ENCODE measurements at regions not wholly inside any gene's neighbourhood (a gene's known extent, or its start where the extent isn't known, plus 50 kb on each side); places are given as distances from the start of the nearest gene placed in this dataset.
A peak's percentile ranks its signal among the peaks of the same experiment; 100 is the strongest.

DNA sequence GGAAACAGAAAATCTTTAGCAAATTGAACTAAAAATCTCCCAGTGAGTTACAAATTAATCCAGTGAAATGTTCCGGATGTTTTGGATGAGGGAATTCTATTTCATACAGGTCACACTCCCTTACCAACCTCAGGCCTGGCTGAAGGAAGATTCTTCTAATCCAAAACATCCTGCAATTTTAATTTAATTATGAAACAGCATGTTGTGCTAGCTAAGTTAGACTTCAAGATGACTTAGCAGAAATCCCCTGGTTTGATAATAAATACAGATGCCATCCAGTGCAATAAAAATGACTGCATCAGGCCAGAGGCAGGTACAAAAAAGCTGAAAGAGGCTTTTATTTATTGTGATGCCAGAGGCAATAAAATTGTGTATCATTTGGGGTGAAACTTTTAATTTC is 96.7 kb upstream of the CLDN10 start:
- no peak for DNase-seq

GRCh38 chr13:95456815-95457214 is 95.7 kb upstream of the CLDN10 start:
- DNase-seq: no peak

GRCh38 chr13:95457294-95457693 is 95.2 kb upstream of the CLDN10 start:
- DNase-seq: no peak

DNA sequence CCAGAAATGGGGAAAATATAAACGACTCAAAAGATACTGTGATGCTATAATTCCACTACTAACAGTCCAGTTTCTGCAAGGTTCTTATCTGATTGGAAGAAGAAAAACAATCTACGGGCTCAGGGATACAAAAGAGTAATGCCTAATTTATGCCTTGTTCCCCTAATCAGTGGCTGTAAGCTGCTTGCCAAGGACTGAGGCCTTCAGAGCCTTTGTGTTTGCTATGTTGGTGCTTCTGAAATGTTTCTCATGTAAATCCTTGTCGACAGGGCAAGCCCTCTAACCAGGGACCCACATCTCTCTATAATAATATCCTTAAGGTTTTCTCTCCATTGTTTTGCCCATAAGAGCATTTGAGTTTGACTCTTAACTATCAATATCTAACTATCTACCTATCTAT is 89.7 kb upstream of the CLDN10 start:
- DNase-seq: no peak

GRCh38 chr13:95463531-95463930 is 89.0 kb upstream of the CLDN10 start:
- no peak for DNase-seq

DNA sequence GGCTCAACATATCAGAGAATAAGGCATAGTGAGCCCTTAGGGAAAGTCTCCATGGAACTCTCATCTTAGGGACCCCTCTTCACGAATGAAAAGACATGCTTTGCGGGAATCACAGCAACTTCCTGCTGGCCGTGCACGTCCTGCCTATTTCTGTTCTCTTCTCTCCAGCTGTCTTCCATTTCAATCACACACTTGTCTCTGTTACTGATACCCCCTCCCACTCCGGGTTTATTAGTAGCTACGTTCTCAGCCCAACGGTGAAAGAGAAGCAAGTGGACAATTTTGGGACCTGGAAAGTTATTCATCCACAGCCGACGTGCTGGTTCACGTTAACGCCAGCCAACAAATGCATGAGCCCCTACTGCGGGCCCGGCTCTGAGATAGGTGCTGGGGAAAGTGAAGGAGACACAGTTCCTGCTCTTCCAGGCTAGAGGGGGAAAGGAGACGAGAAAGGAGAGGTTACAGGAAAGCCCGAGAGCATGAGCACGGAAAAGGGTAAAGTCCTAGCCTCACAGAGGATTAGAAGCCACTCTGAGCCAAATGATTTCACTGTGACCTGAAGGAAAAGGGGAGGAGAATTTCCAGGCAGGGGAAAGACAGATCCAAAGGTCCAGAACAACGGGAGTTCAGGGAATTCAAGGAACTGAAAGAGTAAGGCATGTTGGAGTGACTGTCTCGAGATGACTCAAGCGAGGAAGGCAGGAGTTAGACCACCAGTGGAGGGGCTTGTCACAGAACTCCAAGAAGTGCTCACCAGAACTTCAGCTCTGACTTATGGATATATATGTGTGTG is 81.8 kb upstream of the CLDN10 start:
- DNase-seq: no peak

DNA sequence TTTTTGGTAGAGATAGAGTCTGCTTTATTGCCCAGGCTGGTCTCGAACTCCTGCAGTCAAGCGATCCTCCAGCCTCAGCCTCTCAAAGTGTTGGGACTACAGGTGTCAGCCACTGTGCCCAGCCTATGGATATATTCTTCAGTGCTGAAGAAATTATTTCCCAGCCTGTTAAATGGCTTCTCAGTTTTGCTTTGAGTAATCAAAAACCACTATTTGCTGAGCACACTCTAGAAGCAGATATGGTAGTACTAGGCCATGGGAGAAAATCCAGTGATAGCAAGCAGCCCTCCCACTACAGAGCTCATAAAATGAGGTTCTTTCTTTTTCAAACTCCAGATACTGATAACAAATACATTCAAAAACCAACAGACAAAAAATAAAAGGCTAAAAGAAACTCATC is 80.6 kb upstream of the CLDN10 start:
- no peak for DNase-seq

GRCh38 chr13:95474992-95475391 is 77.5 kb upstream of the CLDN10 start:
- no peak for DNase-seq

GRCh38 chr13:95477187-95477586 is 75.3 kb upstream of the CLDN10 start:
- DNase-seq: no peak

DNA sequence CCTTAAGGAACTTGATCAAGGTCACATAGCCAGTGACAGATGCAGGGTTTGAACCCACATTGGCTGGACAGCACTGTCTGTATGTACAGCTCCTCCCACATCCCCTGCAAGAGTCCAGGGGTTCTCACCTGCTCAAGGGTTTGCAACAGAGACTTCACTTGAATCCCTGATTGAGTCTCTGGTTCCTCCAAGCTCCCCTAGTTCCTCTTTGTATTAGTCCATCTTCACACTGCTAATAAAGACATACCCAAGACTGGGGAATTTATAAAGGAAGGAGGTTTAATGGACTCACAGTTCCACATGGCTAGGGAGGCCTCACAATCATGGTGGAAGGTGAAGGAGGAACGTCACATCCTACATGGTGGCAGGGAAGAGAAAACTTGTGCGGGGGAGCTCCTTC is 72.8 kb upstream of the CLDN10 start:
- no peak for DNase-seq

DNA sequence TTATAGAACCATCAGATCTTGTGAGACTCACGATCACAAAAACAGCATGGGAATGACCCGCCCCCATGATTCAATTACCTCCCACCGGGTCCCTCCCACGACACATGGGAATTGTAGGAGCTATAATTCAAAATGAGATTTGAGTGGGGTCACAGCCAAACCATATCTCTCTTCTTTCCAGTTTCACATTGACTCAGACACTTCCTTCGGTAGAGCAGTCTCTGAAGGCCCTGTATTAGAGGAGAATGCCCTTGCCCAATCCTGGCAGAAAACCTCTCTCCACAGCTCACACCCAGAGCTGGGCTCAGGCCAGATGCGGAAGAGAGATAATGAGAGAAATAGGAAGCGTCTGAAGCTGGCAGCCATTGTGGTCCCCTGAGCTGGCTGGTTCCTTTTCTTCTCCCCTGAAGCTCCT is 72.4 kb upstream of the CLDN10 start:
- no peak for DNase-seq

- no peak for DNase-seq
These were observed 71.4 kb upstream of the CLDN10 start for GRCh38 chr13:95480791-95481780.

GRCh38 chr13:95484052-95484451 is 68.5 kb upstream of the CLDN10 start:
- DNase-seq: no peak

- no peak for DNase-seq
These were observed 67.4 kb upstream of the CLDN10 start for GRCh38 chr13:95485045-95485517.

- DNase-seq: no peak
These were observed 66.9 kb upstream of the CLDN10 start for GRCh38 chr13:95485518-95486144.

- DNase-seq: no peak
These were observed 60.3 kb upstream of the CLDN10 start for GRCh38 chr13:95492044-95492801.

DNA sequence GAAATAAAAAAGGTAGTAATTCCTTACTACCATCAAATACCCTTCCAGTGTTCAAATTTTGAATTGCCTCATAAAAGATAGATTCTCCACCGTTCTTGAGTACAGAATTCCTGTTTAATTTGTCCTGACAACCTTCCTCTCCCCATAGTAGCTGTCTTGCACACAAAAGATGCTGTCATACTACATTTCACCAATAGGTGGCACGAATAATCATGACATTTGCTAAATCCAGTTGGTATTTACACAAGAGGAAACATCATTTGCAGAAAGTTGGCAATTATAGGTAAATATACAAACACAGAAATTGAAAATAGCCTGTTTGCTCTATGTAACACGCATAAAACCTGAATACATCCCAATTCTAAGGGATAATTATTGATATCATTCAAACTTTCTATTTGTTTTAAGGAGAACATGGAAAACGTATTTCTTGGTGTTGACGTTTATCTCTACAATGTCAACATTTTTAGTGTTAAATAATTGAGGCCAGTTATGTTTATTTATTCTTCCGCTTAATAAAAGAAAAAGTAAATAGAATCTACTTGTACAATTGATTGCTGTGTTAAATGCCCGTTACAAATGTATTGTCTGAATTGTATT is 58.3 kb upstream of the CLDN10 start:
- DNase-seq: peak; percentile 47

GRCh38 chr13:95496485-95496884 is 56.0 kb upstream of the CLDN10 start:
- no peak for DNase-seq

DNA sequence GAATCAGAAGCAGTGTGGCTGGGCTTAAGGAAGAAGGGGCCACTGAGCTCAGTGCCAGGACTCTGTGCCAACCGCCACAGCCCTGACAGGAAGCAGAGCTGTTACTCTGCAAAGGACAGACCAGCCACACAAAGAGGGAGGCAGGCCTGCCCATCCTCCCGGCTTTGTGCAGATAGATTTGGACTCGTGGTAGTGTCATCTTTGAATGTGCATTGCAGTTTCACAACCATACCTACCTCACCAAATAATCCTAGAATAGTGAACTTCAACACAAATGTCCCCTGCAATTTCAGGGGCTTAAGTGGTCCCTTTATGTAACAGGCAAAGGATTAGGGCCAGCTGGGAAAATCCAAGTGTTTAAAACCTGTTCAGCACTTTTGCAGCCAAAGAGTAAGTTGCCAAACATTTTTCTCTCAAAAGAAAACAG is 55.1 kb upstream of the CLDN10 start:
- no peak for DNase-seq

- no peak for DNase-seq
These were observed 53.6 kb upstream of the CLDN10 start for GRCh38 chr13:95498886-95499285.

DNA sequence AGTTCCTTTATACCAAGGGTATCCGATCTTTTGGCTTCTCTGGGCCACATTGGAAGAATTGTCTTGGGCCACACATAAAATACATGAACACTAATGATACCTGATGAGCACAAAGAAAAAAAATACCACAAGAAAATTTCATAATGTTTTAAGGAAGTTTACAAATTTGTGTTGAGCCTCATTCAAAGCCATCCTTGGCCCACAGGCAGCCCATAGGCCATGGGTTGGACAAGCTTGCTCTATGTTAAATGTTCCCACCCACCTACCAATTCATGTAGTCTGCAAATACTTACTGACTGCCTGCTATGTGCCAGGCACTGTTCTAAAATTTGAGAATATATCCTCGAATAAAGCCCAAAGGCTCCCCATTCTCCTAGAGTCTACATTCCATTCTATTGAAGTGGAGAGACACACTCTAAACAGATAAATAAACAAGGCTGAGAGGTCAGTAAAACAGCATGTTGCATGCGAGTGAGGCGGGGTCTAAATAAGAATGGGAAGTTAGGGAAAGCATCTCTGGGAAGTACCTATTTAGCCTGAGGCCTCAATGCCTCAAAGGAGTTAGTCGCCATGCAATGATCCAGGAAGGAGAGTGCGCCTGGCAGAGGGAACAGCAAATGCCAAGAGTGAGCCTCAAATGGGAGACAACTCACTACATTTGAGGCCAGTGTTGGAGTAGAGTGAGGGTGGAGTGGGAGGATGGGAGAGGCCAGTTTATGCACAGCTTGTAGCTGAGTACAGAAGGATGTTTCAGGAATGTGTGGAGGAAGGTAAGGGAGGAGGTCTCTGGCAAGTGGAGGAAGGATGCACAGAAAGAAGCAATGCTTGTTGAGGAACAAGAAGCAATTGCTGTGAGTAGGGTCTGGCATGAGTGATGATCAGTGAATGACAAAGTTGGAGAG is 52.5 kb upstream of the CLDN10 start:
- DNase-seq: no peak

Data from DMS79 treated with DMSO at 0.1 percent for 48 hours (cell line).